Stimulated activated CD4-positive, alpha-beta T cell treated with anti-CD3 and anti-CD28 coated beads, Interleukin-15, amount 100 ng/mL, for 48 hours (primary cell): ENCODE measurements at regions not wholly inside any gene's neighbourhood (a gene's known extent, or its start where the extent isn't known, plus 50 kb on each side); places are given as distances from the start of the nearest gene placed in this dataset.

Experiments used
- DNase-seq, 2 donors: peaks; one replicate each; pipeline ENCODE4 v3.0.0-alpha.2; 2020; ENCODE audit warnings: low read depth in 2 of 2

GRCh38 chr10:45198486-45199204, 116.8 kb downstream of the OR13A1 start:
- DNase-seq: no peak

- no peak for DNase-seq
These were observed 116.1 kb downstream of the OR13A1 start for GRCh38 chr10:45199205-45199740.

GRCh38 chr10:45201271-45201670, 114.1 kb downstream of the OR13A1 start:
- no peak for DNase-seq

GRCh38 chr10:45202242-45202641, 113.2 kb downstream of the OR13A1 start:
- DNase-seq: no peak

GRCh38 chr10:45204954-45205775, 110.2 kb downstream of the OR13A1 start:
- DNase-seq: no peak

GRCh38 chr10:45209888-45210287, 105.5 kb downstream of the OR13A1 start:
- DNase-seq: no peak

GRCh38 chr10:45211576-45211975, 103.8 kb downstream of the OR13A1 start:
- DNase-seq: no peak

GRCh38 chr10:45219416-45219815, 96.0 kb downstream of the OR13A1 start:
- no peak for DNase-seq

- no peak for DNase-seq
These were observed 94.5 kb downstream of the OR13A1 start for GRCh38 chr10:45220931-45221330.

- no peak for DNase-seq
These were observed 91.1 kb downstream of the OR13A1 start for GRCh38 chr10:45224219-45224841.

GRCh38 chr10:45227042-45227441, 88.4 kb downstream of the OR13A1 start:
- DNase-seq: no peak

GRCh38 chr10:45227456-45227855, 88.0 kb downstream of the OR13A1 start:
- DNase-seq: no peak

- no peak for DNase-seq
These were observed 85.6 kb downstream of the OR13A1 start for GRCh38 chr10:45229823-45230222.

- peak; percentile 24 to 43 for DNase-seq
These were observed 80.1 kb downstream of the OR13A1 start for GRCh38 chr10:45235260-45235769.

GRCh38 chr10:45235798-45236220, 79.6 kb downstream of the OR13A1 start:
- DNase-seq: no peak

GRCh38 chr10:45238896-45239295, 76.5 kb downstream of the OR13A1 start:
- no peak for DNase-seq

GRCh38 chr10:45239642-45240041, 75.8 kb downstream of the OR13A1 start:
- no peak for DNase-seq

- no peak for DNase-seq
These were observed 73.4 kb downstream of the OR13A1 start for GRCh38 chr10:45241865-45242520.

- DNase-seq: no peak
These were observed 72.1 kb downstream of the OR13A1 start for GRCh38 chr10:45243261-45243660.

GRCh38 chr10:45246522-45246921, 68.9 kb downstream of the OR13A1 start:
- no peak for DNase-seq

GRCh38 chr10:45249978-45250693, 65.3 kb downstream of the OR13A1 start:
- DNase-seq: no peak
